ENCODE measurements at regions not wholly inside any gene's neighbourhood (a gene's known extent, or its start where the extent isn't known, plus 50 kb on each side); places are given as distances from the start of the nearest gene placed in this dataset.

DNA sequence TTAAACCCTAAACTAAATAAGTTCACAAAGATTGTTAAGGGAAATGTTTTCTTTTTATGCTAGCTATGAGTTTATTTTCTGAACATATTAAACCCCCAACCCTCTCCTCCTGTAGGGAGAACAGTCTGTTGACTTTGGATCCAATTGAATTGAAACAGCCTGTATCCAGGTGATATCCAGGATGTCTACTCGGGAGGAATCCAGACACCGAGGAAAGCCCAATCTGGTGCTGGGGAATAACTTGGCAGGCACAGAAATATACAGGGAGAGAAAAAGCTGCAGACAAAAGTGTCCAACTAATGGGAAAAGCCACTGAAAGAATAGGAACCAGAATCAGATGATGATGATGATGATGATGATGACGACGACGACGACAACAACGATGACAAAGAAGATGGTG is 93.9 kb upstream of the API5 start:
- no peaks in the 10 kb centered on the region for H3K4me1 ChIP-seq (ENCODE audit: low read depth)
- no peaks in the 10 kb centered on the region for H3K27me3 ChIP-seq
- H3K9me3 ChIP-seq (ENCODE audit: low read depth), result no peaks in the 10 kb centered on the region
- no peaks in the 10 kb centered on the region for H3K36me3 ChIP-seq
- no peak for DNase-seq (ENCODE audit: low read depth in 1 of 2, low spot score in 1 of 2)
- H3K4me3 ChIP-seq, result no peak overlapping the region
- TF ChIP-seq, protein P1, sequence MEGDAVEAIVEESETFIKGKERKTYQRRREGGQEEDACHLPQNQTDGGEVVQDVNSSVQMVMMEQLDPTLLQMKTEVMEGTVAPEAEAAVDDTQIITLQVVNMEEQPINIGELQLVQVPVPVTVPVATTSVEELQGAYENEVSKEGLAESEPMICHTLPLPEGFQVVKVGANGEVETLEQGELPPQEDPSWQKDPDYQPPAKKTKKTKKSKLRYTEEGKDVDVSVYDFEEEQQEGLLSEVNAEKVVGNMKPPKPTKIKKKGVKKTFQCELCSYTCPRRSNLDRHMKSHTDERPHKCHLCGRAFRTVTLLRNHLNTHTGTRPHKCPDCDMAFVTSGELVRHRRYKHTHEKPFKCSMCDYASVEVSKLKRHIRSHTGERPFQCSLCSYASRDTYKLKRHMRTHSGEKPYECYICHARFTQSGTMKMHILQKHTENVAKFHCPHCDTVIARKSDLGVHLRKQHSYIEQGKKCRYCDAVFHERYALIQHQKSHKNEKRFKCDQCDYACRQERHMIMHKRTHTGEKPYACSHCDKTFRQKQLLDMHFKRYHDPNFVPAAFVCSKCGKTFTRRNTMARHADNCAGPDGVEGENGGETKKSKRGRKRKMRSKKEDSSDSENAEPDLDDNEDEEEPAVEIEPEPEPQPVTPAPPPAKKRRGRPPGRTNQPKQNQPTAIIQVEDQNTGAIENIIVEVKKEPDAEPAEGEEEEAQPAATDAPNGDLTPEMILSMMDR (IDR thresholded peaks at IDR 0.05; ENCODE audit: low read depth, low read length), result no peak
- H3K27ac ChIP-seq, result no peak overlapping the region

GRCh38 chr11:43222215-43222614 is 89.6 kb upstream of the API5 start:
- Histone ChIP-seq H3K4me3 (no peak overlapping the region), H3K9me3 (ENCODE audit: low read depth) (no peaks in the 10 kb centered on the region), H3K27me3 (no peaks in the 10 kb centered on the region), H3K4me1 (ENCODE audit: low read depth) (no peaks in the 10 kb centered on the region), H3K36me3 (no peaks in the 10 kb centered on the region), H3K27ac (no peak overlapping the region)
- TF ChIP-seq, protein P1 (IDR thresholded peaks at IDR 0.05; ENCODE audit: low read depth, low read length), result no peak
- DNase-seq (ENCODE audit: low read depth in 1 of 2, low spot score in 1 of 2), result no peak

DNA sequence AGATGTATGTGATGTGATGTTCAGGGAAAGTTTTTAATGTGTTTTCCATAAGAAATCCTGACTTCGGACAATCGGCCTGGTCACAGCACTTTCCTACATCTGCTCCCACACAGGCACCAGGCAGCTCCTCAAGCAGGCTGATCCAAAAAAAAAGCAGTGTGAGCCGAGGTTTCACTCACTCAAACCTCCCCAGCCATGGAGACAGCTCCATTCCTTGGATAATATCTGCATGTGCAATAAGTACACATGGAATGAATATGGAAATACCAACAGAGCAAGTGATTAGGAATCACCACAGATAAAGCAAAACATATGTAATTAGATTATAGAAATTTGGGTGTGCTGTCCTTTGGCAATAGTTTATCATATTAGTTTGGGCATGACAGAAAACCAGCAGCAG is 88.8 kb upstream of the API5 start:
- Histone ChIP-seq H3K4me1 (ENCODE audit: low read depth) (no peaks in the 10 kb centered on the region), H3K27ac (no peak overlapping the region), H3K36me3 (no peaks in the 10 kb centered on the region), H3K4me3 (no peak overlapping the region), H3K9me3 (ENCODE audit: low read depth) (no peaks in the 10 kb centered on the region), H3K27me3 (no peaks in the 10 kb centered on the region)
- TF ChIP-seq, protein P1 (IDR thresholded peaks at IDR 0.05; ENCODE audit: low read depth, low read length), result no peak
- no peak for DNase-seq (ENCODE audit: low read depth in 1 of 2, low spot score in 1 of 2)

DNA sequence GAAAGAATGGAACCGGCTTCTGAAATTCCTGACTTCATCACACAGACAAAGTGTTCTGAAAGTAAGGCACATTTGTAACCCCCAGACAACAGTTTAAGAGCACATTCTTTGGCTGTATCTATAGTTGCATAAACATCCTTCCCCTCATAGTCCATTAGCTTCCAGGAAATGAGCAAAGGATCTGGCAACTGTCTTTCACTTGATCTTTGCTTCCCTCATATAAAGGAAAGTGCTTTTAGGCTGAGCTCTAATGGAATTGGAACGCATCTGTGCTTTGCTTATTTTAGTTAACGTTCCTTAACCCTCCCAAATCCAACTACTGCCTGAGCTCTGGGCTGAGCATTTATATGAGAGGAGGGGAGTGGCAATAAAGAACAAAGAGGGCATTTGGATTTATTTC is 76.9 kb upstream of the API5 start:
- TF ChIP-seq, protein P1 (IDR thresholded peaks at IDR 0.05; ENCODE audit: low read depth, low read length), result no peak

DNA sequence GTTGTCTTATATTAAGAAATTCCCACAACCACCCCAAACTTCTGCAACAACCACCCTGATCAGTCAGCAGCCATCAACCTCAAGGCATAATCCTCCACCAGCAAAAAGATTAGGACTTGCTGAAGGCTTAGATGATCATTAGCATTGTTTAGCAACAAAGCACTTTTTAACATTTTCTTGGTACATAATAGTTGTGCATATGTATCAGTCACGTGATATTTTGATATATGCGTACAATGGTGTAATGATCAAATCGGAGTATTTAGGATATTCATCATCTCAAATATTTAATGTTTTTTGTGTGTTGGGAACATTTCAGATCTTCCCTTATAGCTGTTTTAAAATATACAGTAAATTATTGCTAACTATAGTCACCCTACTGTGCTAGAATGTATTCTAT is 73.5 kb upstream of the API5 start:
- Histone ChIP-seq H3K4me1 (ENCODE audit: low read depth) (no peaks in the 10 kb centered on the region), H3K9me3 (ENCODE audit: low read depth) (no peaks in the 10 kb centered on the region), H3K36me3 (no peaks in the 10 kb centered on the region), H3K4me3 (no peak overlapping the region), H3K27ac (no peak overlapping the region), H3K27me3 (no peaks in the 10 kb centered on the region)
- TF ChIP-seq, protein P1 (IDR thresholded peaks at IDR 0.05; ENCODE audit: low read depth, low read length), result no peak
- no peak for DNase-seq (ENCODE audit: low read depth in 1 of 2, low spot score in 1 of 2)

More for the DNA sequence above, 76.9 kb upstream of the API5 start:
- no peaks in the 10 kb centered on the region for H3K27me3 ChIP-seq
- DNase-seq (ENCODE audit: low read depth in 1 of 2, low spot score in 1 of 2), result no peak
- H3K9me3 ChIP-seq (ENCODE audit: low read depth), result no peaks in the 10 kb centered on the region
- no peak overlapping the region for H3K27ac ChIP-seq
- H3K36me3 ChIP-seq, result no peaks in the 10 kb centered on the region
- H3K4me3 ChIP-seq, result no peak overlapping the region
- H3K4me1 ChIP-seq (ENCODE audit: low read depth), result no peaks in the 10 kb centered on the region

GRCh38 chr11:43239791-43240190 is 72.0 kb upstream of the API5 start:
- H3K4me3 ChIP-seq, result no peak overlapping the region
- no peak for DNase-seq (ENCODE audit: low read depth in 1 of 2, low spot score in 1 of 2)
- no peaks in the 10 kb centered on the region for H3K27me3 ChIP-seq
- TF ChIP-seq, protein P1 (IDR thresholded peaks at IDR 0.05; ENCODE audit: low read depth, low read length), result no peak
- H3K9me3 ChIP-seq (ENCODE audit: low read depth), result no peaks in the 10 kb centered on the region
- H3K36me3 ChIP-seq, result no peaks in the 10 kb centered on the region
- H3K4me1 ChIP-seq (ENCODE audit: low read depth), result no peaks in the 10 kb centered on the region
- no peak overlapping the region for H3K27ac ChIP-seq

Data from cardiac muscle cell (in vitro differentiated cells and primary cell).